MCF 10A (cell line): ENCODE measurements at regions not wholly inside any gene's neighbourhood (a gene's known extent, or its start where the extent isn't known, plus 50 kb on each side); places are given as distances from the start of the nearest gene placed in this dataset.

ENCODE experiments used
- BruUV-seq: library from RNA; stranded (reverse); fragments of 400-500 nt; replicated peaks from 2 replicates; lab custom pipeline; 2021; lab: Mats Ljungman, UMichigan
- CTCF ChIA-PET: fragments of 300-600 bp; sonication (Branson Sonifier 250); formaldehyde crosslinking; extraction: SDS; loops from one replicate; lab custom pipeline; 2021; ENCODE audit warnings: antibody characterized with exemption, inconsistent platforms; lab: Yijun Ruan, JAX
- POLR2A ChIA-PET: fragments of 300-600, 350-650 bp; sonication (Branson Sonifier 250); formaldehyde crosslinking; extraction: SDS; loops from one replicate; lab custom pipeline; 2020; ENCODE audit warnings: antibody characterized with exemption, inconsistent platforms; lab: Yijun Ruan, JAX
- DNase-seq: peaks from one replicate; pipeline ENCODE4 v3.0.0-alpha.2; 2018; ENCODE audit not compliant: unreplicated experiment
- H3K27ac Mint-ChIP-seq: one replicate; pipeline ENCODE4 v1.8.0; 2022; ENCODE audit warnings: mild to moderate bottlenecking, low read depth, mixed read lengths; ENCODE audit not compliant: unreplicated experiment
- H3K27me3 Mint-ChIP-seq: one replicate; pipeline ENCODE4 v1.8.0; 2022; ENCODE audit warnings: mixed read lengths; ENCODE audit not compliant: insufficient read depth, unreplicated experiment
- H3K36me3 Mint-ChIP-seq: one replicate; pipeline ENCODE4 v1.8.0; 2022; ENCODE audit warnings: mild to moderate bottlenecking, moderate library complexity, mixed read lengths; ENCODE audit not compliant: insufficient read depth, unreplicated experiment
- H3K4me1 Mint-ChIP-seq: one replicate; pipeline ENCODE4 v1.8.0; 2022; ENCODE audit warnings: mixed read lengths; ENCODE audit not compliant: insufficient read depth, unreplicated experiment
- H3K4me3 Mint-ChIP-seq: one replicate; pipeline ENCODE4 v1.8.0; 2022; ENCODE audit warnings: mild to moderate bottlenecking, moderate library complexity, mixed read lengths; ENCODE audit not compliant: unreplicated experiment
- H3K9me3 Mint-ChIP-seq: one replicate; pipeline ENCODE4 v1.8.0; 2022; ENCODE audit warnings: mixed read lengths; ENCODE audit not compliant: unreplicated experiment
- intact Hi-C: fragments of 100-400 bp; cut with micrococcal nuclease; formaldehyde crosslinking; loops from 2 replicates; pipeline ENCODE4 v1.14.1; 2022
- TF ChIP-seq, protein P1 (sequence below): fragments of 200-600 bp; IDR thresholded peaks from one replicate; pipeline ENCODE4 v1.8.0; 2022; ENCODE audit warnings: antibody characterized with exemption, mild to moderate bottlenecking; ENCODE audit not compliant: unreplicated experiment

GRCh38 chr20:18991012-18991411, 177.4 kb downstream of the SCP2D1 start:
- Mint-ChIP-seq H3K9me3 (peaks cover 36% of the 10 kb centered on the region), H3K27me3 (no peaks in the 10 kb centered on the region), H3K4me1 (no peaks in the 10 kb centered on the region), H3K36me3 (no peaks in the 10 kb centered on the region), H3K27ac (no peak overlapping the region), H3K4me3 (no peak overlapping the region)
- ChIA-PET POLR2A (no interaction called here), CTCF (interaction anchor here (0.5 to 0.7 kb wide), 2 partner anchors 17 to 138 kb away, joined by 3 to 4 read pairs; no protein-coding TSS in a partner anchor)
- TF ChIP-seq, protein P1, sequence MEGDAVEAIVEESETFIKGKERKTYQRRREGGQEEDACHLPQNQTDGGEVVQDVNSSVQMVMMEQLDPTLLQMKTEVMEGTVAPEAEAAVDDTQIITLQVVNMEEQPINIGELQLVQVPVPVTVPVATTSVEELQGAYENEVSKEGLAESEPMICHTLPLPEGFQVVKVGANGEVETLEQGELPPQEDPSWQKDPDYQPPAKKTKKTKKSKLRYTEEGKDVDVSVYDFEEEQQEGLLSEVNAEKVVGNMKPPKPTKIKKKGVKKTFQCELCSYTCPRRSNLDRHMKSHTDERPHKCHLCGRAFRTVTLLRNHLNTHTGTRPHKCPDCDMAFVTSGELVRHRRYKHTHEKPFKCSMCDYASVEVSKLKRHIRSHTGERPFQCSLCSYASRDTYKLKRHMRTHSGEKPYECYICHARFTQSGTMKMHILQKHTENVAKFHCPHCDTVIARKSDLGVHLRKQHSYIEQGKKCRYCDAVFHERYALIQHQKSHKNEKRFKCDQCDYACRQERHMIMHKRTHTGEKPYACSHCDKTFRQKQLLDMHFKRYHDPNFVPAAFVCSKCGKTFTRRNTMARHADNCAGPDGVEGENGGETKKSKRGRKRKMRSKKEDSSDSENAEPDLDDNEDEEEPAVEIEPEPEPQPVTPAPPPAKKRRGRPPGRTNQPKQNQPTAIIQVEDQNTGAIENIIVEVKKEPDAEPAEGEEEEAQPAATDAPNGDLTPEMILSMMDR = no peak
- no TSS peak for BruUV-seq
- intact Hi-C loops = no loop called here
- no peak for DNase-seq

GRCh38 chr20:18992418-18992817, 178.8 kb downstream of the SCP2D1 start:
- TF ChIP-seq, protein P1 = no peak
- no peaks in the 10 kb centered on the region for H3K4me1 Mint-ChIP-seq
- no peak overlapping the region for H3K4me3 Mint-ChIP-seq
- H3K36me3 Mint-ChIP-seq = no peaks in the 10 kb centered on the region
- CTCF ChIA-PET = interaction anchor here (0.6 kb wide), 2 partner anchors 11 to 12 kb away, joined by 3 to 4 read pairs; no protein-coding TSS in a partner anchor
- POLR2A ChIA-PET = no interaction called here
- intact Hi-C loops = no loop called here
- DNase-seq = no peak
- no TSS peak for BruUV-seq
- no peak overlapping the region for H3K27ac Mint-ChIP-seq
- H3K9me3 Mint-ChIP-seq = peaks cover 36% of the 10 kb centered on the region
- H3K27me3 Mint-ChIP-seq = no peaks in the 10 kb centered on the region

DNA sequence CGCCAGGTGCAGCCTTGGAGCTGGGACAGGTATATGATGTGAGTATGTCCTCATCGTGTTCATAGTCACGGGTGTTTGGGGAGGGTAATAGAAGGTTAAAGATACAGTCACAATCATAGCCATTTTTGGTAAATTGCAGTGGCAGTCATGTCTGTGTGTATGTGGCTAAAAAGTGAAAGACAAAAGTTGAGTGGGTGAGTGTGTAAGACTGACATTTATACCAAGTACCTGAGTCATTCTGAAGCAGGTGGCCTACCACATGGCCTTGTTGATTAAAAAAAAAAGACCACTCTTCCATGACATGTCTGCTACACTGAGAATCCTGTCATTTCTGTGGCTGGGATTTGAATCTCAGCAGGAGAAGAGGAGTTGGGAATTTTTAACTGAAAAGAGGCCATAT, 181.9 kb downstream of the SCP2D1 start:
- Mint-ChIP-seq H3K9me3 (peaks cover 49% of the 10 kb centered on the region), H3K27ac (no peak overlapping the region), H3K27me3 (no peaks in the 10 kb centered on the region), H3K36me3 (no peaks in the 10 kb centered on the region), H3K4me3 (no peak overlapping the region), H3K4me1 (no peaks in the 10 kb centered on the region)
- ChIA-PET CTCF (no interaction called here), POLR2A (no interaction called here)
- BruUV-seq = no TSS peak
- intact Hi-C loops = no loop called here
- DNase-seq = no peak
- TF ChIP-seq, protein P1 = no peak

- no TSS peak for BruUV-seq
- POLR2A ChIA-PET = no interaction called here
- no peak for DNase-seq
- Mint-ChIP-seq H3K9me3 (peaks cover 34% of the 10 kb centered on the region), H3K27me3 (no peaks in the 10 kb centered on the region), H3K27ac (no peak overlapping the region), H3K4me1 (no peaks in the 10 kb centered on the region), H3K4me3 (no peak overlapping the region), H3K36me3 (no peaks in the 10 kb centered on the region)
- CTCF ChIA-PET = no interaction called here
- TF ChIP-seq, protein P1 = no peak
- intact Hi-C loops = no loop called here
Measured at GRCh38 chr20:18999086-18999485, 185.5 kb downstream of the SCP2D1 start.
